ENCODE measurements at regions not wholly inside any gene's neighbourhood (a gene's known extent, or its start where the extent isn't known, plus 50 kb on each side); places are given as distances from the start of the nearest gene placed in this dataset.

DNA sequence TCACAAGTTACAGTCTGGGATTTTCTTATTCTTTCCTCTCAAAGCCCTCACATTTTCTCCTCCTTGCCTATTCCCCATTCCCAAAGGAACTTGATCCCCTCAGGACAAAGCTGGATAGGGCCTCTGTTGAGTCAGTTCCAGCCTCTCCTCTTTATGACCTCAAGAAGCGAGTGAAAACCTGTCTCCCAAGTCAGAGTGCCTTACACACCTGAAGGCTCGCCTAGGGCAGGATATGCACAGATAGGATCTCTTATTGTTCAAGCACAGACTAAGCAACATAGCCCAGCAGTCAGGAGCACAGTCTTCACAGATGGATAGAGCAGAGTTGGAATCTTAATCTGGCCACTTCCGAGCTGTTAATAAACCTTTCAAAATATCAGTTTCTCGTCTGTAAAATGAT, 60.8 kb upstream of the PRRC2C start:
- TF ChIP-seq EZH2phosphoT487 (IDR thresholded peaks at IDR 0.05; ENCODE audit: low read length) (no peak), EZH2 (optimal IDR thresholded peaks at IDR 0.05; ENCODE audit: low read depth, low read length) (no peak)
- TF ChIP-seq, protein P1, sequence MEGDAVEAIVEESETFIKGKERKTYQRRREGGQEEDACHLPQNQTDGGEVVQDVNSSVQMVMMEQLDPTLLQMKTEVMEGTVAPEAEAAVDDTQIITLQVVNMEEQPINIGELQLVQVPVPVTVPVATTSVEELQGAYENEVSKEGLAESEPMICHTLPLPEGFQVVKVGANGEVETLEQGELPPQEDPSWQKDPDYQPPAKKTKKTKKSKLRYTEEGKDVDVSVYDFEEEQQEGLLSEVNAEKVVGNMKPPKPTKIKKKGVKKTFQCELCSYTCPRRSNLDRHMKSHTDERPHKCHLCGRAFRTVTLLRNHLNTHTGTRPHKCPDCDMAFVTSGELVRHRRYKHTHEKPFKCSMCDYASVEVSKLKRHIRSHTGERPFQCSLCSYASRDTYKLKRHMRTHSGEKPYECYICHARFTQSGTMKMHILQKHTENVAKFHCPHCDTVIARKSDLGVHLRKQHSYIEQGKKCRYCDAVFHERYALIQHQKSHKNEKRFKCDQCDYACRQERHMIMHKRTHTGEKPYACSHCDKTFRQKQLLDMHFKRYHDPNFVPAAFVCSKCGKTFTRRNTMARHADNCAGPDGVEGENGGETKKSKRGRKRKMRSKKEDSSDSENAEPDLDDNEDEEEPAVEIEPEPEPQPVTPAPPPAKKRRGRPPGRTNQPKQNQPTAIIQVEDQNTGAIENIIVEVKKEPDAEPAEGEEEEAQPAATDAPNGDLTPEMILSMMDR (IDR thresholded peaks at IDR 0.05; ENCODE audit: low read length), result no peak

Data from MM.1S (cell line).